ENCODE measurements at regions not wholly inside any gene's neighbourhood (a gene's known extent, or its start where the extent isn't known, plus 50 kb on each side); places are given as distances from the start of the nearest gene placed in this dataset.

- no peak for DNase-seq (ENCODE audit: low spot score)
Measured at GRCh38 chr12:88996200-88996788, 356.0 kb downstream of the DUSP6 start.

- DNase-seq (ENCODE audit: low spot score), result no peak
Measured at GRCh38 chr12:88994971-88995370, 357.3 kb downstream of the DUSP6 start.

DNA sequence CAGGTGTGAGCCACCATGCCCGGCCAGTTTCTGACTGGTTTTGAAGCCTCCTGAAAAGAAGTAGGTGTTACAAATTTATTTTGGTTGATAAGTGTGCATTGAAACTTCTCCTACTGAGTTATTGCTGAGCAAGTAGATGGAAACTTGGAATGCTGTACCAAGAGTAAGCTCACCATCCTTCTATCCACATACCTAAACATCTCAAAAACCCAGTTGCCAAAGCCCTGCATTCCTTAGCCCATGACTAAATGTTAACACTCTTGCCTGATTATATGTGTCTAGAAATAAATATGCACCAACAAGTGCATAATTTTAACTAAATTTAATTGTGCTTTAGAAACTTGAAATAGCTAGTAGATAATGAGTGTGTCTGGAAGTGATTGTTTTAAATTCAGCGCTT is 357.8 kb downstream of the DUSP6 start:
- DNase-seq (ENCODE audit: low spot score), result no peak

DNA sequence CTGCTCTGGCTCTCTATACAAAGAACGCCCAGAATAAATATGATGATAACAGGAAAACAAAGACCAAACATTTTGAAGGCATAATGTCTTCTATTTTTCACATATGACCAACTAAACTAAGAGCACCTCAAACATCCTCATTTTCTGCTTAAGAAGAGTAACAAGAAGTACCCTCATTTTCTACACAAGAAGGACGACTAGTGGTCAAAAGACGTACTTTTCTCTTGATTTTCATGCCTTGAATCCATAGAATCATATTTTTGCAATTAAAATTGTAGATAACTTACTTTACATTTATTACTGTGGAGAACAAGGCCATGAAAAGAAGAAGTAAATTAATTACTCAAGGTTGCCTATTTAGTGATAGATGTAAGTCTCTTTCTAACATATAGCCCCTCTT is 358.6 kb downstream of the DUSP6 start:
- DNase-seq (ENCODE audit: low spot score), result no peak

- DNase-seq (ENCODE audit: low spot score), result no peak
Measured at GRCh38 chr12:88986056-88986455, 366.2 kb downstream of the DUSP6 start.

- no peak for DNase-seq (ENCODE audit: low spot score)
Measured at GRCh38 chr12:88985631-88986030, 366.7 kb downstream of the DUSP6 start.

DNA sequence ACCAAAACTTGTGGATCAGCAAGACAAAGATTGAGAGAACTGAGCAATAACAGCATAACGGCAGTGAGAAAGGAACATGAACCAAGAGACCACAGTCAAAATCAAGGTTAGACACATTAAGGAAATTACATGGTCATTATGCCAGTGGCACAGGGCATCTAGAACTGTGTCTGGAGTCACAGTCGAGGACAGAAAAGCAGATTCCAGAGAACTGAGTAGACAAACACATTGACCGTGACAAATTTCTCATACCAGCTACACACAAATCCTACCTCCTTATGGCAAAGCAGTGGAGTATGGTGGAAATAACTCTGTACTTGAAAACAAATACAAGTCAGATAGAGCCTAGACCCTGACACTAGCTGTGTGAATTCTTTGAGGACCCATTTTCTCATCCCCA is 367.3 kb downstream of the DUSP6 start:
- DNase-seq (ENCODE audit: low spot score), result no peak

GRCh38 chr12:88982694-88983093 is 369.6 kb downstream of the DUSP6 start:
- DNase-seq (ENCODE audit: low spot score), result no peak

- DNase-seq (ENCODE audit: low spot score), result no peak
Measured at GRCh38 chr12:88977115-88977514, 375.2 kb downstream of the DUSP6 start.

DNA sequence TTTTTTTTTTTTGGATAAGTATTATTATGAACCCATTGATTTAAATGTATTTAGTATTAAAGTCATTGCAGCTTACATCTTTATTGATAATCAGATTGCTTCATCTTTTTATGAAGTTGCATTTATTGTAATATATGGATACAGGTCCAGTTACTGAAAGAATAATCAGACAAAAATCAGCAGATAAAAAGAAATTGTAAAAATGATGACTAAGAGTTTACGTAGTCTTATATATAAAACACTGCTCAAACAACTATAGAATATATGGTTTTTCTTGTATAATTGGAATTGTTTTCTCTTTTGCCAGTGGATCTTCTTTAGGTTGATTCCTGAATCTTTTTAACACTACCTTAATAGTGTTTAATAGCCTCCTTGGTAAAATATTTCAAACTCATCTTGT is 378.3 kb downstream of the DUSP6 start:
- no peak for DNase-seq (ENCODE audit: low spot score)

DNA sequence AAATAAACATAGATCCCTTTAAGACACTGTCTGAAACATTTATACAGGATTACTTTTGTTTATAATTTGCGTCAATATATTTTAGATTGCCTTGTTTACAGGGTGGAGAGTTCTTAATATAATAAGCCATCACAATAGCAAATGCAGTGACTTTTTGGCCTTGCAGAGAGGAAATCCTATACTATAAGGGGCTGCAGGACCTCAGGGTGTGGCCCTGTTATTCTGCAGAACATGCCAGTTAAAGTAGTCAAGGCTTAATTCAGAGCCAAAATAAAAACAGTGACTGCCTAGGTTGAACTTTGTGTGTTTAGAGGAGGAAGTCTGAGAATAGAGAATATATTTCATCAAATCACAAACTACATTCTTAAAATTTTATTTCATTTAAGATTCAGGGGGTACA is 381.6 kb downstream of the DUSP6 start:
- DNase-seq (ENCODE audit: low spot score), result no peak

DNA sequence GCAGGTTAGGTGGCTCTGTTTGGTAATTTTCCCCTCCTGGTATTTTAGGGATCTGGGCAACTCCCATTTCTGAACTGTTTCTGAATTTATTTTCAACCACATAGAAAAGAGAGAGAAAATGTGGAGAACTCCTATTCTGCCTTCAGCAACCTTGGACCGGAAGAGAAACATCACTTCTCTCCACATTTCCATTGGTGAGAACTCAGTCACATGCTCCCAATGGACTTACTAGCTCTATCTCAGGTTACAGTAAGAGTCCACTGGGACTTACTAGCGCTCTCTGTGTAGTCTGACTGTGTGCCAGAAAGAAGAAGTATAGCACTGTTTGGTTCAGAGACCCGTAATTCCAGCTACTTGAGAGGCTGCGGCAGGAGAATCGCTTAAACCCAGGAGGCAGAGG is 383.2 kb downstream of the DUSP6 start:
- no peak for DNase-seq (ENCODE audit: low spot score)

- no peak for DNase-seq (ENCODE audit: low spot score)
Measured at GRCh38 chr12:88960213-88960878, 380.1 kb upstream of the KITLG start.

- no peak for DNase-seq (ENCODE audit: low spot score)
Measured at GRCh38 chr12:88958946-88959345, 378.7 kb upstream of the KITLG start.

DNA sequence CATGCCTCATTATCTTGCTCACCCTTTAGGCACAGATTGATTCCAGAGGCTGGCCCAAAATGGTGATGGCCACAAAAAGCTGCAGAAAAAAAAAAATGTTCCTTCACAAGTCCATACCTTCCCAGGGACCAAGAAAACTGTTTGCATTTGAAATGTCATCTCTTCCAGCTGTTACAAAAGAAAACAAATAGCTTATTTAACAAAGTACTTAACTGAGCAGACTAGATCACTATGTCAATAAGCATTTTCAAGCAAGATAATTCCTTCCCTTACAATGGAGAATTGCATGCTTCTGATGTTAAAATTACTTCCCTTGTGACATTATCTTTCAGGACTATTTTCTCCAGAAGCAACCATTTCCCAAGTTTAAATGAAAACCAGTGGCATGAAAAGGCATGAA is 377.9 kb upstream of the KITLG start:
- no peak for DNase-seq (ENCODE audit: low spot score)

DNA sequence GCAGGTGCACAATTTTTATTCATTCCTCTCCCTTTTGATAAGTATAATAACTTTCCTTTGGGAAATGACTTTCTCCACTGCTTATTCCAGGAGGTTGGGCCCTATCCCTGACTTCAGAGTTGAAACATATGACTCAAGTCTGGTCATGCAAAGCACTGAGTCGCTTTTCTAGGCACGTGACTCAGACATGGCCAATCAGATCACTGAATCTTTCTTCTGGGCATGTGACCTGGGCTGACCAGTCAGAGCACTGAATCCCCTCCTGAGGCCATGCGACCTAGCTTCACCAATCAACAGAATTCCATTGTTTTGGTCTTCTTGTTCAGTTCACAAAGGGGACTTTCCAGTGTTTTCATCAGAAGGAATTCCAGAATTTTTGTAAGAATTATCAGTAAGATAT is 377.1 kb upstream of the KITLG start:
- no peak for DNase-seq (ENCODE audit: low spot score)

GRCh38 chr12:88955531-88955930 is 375.3 kb upstream of the KITLG start:
- DNase-seq (ENCODE audit: low spot score), result no peak

DNA sequence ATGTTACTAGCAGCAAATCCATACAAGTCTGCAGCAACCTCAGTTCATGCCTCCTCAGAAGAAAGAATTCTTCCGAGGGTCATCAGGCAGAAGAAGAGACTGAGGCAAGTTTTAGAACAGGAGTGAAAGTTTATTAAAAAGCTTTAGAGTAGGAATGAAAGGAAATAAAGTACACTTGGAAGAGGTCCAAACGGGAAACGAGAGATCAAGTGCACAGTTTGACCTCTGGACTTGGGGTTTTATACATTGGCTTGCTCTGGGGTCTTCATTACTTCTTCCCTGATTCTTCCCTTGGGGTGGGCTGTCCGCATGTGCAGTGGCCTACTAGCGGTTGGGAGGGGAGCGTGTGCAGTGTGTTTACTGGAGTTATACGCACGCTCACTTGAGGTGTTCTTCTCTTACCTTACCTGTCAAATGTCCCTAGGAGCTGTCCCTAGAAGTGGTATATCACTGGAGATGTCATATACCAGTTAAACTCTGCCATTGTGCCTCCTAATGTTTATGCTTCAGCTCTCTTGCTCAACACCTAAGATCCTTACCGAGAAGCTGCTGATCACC is 372.8 kb upstream of the KITLG start:
- no peak for DNase-seq (ENCODE audit: low spot score)

DNA sequence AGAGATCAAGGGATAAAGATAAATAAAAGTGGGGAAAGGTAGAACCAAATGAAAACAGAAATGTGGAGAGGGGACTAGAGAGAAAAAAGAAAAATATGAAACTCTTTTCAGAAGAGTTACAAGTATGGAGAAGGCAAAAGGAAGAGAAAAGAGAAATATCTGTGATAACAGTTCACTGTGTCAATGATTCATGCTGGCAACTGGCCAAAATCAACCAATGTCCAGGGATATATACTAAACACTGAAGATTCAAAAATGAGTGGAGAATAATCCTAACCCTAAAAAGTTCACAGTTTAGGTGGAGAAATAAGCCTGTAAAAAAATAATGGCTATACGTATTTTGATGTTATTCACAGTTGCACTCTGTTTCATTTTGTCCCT is 372.3 kb upstream of the KITLG start:
- DNase-seq (ENCODE audit: low spot score), result no peak

GRCh38 chr12:88951860-88952561 is 371.7 kb upstream of the KITLG start:
- no peak for DNase-seq (ENCODE audit: low spot score)

GRCh38 chr12:88951177-88951576 is 370.9 kb upstream of the KITLG start:
- DNase-seq (ENCODE audit: low spot score), result no peak

- no peak for DNase-seq (ENCODE audit: low spot score)
Measured at GRCh38 chr12:88947486-88948043, 367.3 kb upstream of the KITLG start.

DNA sequence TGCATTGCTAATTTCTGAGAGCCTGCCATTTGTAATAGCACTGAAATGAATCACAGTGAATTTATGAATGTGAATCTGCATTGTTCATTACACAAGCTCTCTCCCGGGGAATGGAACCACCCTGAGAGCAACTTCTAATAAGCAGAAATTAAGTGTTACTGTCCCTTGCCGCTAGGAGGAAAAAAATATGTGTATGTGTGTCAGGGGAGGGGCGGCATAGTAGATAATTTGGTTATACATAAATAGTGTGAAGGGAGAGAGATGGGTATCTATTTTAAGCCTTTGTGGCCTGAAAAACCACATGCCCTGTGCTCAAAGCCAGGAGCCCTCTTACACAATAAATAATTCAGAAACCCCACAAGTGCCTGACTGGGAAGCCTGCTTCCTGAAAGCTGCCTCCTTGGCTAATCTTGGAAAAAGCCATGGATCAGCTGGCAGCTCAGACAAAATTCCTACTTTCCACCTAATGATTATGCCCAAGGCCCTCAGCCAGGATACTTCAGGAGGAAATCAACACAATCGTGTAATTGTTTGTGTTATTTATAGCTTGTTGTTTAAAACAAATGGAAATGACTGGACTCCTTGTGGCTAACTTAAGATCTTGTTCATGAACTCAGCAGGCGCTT is 366.2 kb upstream of the KITLG start:
- no peak for DNase-seq (ENCODE audit: low spot score)

Measured in hematopoietic multipotent progenitor cell treated with erythropoietin and hydrocortisone succinate and interleukin-3 and kit ligand, for 17 days (in vitro differentiated cells).